Gastrocnemius medialis (tissue), 4 donors: ENCODE measurements at regions not wholly inside any gene's neighbourhood (a gene's known extent, or its start where the extent isn't known, plus 50 kb on each side); places are given as distances from the start of the nearest gene placed in this dataset.

ENCODE experiments used
- POLR2A ChIP-seq, 2 donors: fragments of 450-650 bp; IDR thresholded peaks; one replicate each; pipeline ENCODE4 v1.6.1; 2017; ENCODE audit warnings: antibody characterized with exemption in 2 of 2, mild to moderate bottlenecking in 2 of 2, moderate library complexity in 2 of 2
- TF ChIP-seq, protein P1 (sequence below), 5 experiments: fragments of 450-650 bp in 3 of 5; fragments of 200-600 bp in 2 of 5; sonication (generic) in 2 of 5; IDR thresholded peaks in 4 of 5; conservative IDR thresholded peaks in 1 of 5; 1 replicate in 4 of 5; 2 replicates in 1 of 5; pipeline ENCODE4 v1.5.1; 2016 to 2019; ENCODE audit warnings: antibody characterized with exemption in 5 of 5, mild to moderate bottlenecking in 3 of 5, moderate library complexity in 3 of 5

DNA sequence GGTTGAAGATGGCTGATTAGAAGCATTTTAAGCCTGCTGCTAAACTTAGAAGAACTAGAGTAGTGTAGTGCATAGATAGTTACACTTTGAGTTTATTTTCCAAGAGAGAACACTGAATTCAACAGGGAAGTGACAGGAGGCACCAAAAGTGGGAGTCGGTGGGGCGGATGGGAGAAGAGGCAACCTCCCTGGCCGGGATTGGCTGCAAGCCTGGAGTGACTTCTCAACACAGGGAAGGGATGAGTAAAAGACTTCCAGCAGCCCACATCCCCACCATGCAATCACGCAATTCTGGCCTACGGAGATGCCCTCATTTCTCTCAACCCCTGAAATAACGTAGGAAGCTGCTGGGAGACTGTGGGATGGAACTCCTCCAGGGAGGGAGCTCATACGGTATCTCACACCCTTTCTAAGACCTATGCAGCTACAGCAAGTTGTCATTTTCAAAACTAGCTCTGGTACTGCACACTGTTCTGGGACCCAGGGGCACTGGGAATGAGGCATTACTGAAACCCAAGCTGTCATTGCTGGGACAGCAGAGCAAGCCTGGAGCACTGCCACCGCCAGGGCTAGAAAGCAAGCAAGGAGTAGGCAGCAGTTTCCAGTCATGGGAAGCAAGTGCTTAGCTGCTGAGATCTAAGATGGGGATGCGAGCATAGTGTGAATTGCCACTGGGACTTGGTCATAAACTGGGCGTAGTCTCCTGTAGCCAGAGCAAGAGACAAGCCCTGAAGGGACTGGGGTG is 331.6 kb upstream of the PTGER4 start:
- no peak for TF ChIP-seq POLR2A (IDR thresholded peaks at IDR 0.05)
- TF ChIP-seq, protein P1, sequence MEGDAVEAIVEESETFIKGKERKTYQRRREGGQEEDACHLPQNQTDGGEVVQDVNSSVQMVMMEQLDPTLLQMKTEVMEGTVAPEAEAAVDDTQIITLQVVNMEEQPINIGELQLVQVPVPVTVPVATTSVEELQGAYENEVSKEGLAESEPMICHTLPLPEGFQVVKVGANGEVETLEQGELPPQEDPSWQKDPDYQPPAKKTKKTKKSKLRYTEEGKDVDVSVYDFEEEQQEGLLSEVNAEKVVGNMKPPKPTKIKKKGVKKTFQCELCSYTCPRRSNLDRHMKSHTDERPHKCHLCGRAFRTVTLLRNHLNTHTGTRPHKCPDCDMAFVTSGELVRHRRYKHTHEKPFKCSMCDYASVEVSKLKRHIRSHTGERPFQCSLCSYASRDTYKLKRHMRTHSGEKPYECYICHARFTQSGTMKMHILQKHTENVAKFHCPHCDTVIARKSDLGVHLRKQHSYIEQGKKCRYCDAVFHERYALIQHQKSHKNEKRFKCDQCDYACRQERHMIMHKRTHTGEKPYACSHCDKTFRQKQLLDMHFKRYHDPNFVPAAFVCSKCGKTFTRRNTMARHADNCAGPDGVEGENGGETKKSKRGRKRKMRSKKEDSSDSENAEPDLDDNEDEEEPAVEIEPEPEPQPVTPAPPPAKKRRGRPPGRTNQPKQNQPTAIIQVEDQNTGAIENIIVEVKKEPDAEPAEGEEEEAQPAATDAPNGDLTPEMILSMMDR (IDR thresholded peaks at IDR 0.05 in 4 of 5, conservative IDR thresholded peaks at IDR 0.05 in 1 of 5) = no peak
